ENCODE measurements at regions not wholly inside any gene's neighbourhood (a gene's known extent, or its start where the extent isn't known, plus 50 kb on each side); places are given as distances from the start of the nearest gene placed in this dataset.

GRCh38 chr2:18136881-18137475, 258.5 kb downstream of the KCNS3 start:
- TF ChIP-seq, protein P1, sequence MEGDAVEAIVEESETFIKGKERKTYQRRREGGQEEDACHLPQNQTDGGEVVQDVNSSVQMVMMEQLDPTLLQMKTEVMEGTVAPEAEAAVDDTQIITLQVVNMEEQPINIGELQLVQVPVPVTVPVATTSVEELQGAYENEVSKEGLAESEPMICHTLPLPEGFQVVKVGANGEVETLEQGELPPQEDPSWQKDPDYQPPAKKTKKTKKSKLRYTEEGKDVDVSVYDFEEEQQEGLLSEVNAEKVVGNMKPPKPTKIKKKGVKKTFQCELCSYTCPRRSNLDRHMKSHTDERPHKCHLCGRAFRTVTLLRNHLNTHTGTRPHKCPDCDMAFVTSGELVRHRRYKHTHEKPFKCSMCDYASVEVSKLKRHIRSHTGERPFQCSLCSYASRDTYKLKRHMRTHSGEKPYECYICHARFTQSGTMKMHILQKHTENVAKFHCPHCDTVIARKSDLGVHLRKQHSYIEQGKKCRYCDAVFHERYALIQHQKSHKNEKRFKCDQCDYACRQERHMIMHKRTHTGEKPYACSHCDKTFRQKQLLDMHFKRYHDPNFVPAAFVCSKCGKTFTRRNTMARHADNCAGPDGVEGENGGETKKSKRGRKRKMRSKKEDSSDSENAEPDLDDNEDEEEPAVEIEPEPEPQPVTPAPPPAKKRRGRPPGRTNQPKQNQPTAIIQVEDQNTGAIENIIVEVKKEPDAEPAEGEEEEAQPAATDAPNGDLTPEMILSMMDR (IDR thresholded peaks at IDR 0.05), result no peak
- TF ChIP-seq POLR2A (IDR thresholded peaks at IDR 0.05), result no peak
